Endothelial cell of umbilical vein (primary cell): ENCODE measurements at regions not wholly inside any gene's neighbourhood (a gene's known extent, or its start where the extent isn't known, plus 50 kb on each side); places are given as distances from the start of the nearest gene placed in this dataset.

Experiments used
- BruUV-seq: library from RNA; stranded (reverse); fragments of 400-500 nt; replicated peaks from 2 replicates; lab custom pipeline; 2021; lab: Mats Ljungman, UMichigan
- CTCF ChIA-PET: fragments of 300-600, 350-600 bp; sonication (Branson Sonifier 250); formaldehyde crosslinking; loops from one replicate; lab custom pipeline; 2021; ENCODE audit warnings: antibody characterized with exemption, inconsistent platforms; lab: Charles Lee
- POLR2A ChIA-PET: fragments of 300-600, 350-600 bp; sonication (Branson Sonifier 250); formaldehyde crosslinking; loops from one replicate; lab custom pipeline; 2021; ENCODE audit warnings: antibody characterized with exemption, inconsistent platforms; lab: Charles Lee
- DNase-seq: peaks from one replicate; pipeline ENCODE4 v3.0.0-alpha.2; 2011; ENCODE audit warnings: low read depth, low spot score
- FAIRE-seq: peaks from 2 replicates; lab custom pipeline; 2011; peaks lifted over from hg19 to GRCh38; lab: Jason Lieb, UNC
- H2AFZ ChIP-seq: 2 replicates; pipeline ENCODE4 v1.6.0; 2012; ENCODE audit warnings: low read depth, low read length, control low read depth, inconsistent platforms
- H3K27ac ChIP-seq: 2 replicates; pipeline ENCODE4 v1.5.1; 2011; ENCODE audit warnings: low read depth, mild to moderate bottlenecking, control low read depth, low read length, moderate library complexity; ENCODE audit not compliant: insufficient read depth
- H3K27me3 ChIP-seq, 2 experiments: 2 replicates each; pipeline versions ENCODE4 v1.6.0 to v1.6.1; 2011; ENCODE audit warnings: low read length in 2 of 2, mixed read lengths in 1 of 2; ENCODE audit not compliant: control insufficient read depth in 2 of 2, insufficient read depth in 2 of 2
- H3K36me3 ChIP-seq, 2 experiments: 2 replicates in 1 of 2; 3 replicates in 1 of 2; pipeline ENCODE4 v1.5.1; 2011; ENCODE audit warnings: low read length in 2 of 2, mild to moderate bottlenecking in 1 of 2, moderate library complexity in 1 of 2; ENCODE audit not compliant: control insufficient read depth in 2 of 2, insufficient read depth in 2 of 2; ENCODE audit errors: extremely low read depth in 1 of 2
- H3K4me1 ChIP-seq: 3 replicates; pipeline ENCODE4 v1.5.1; 2011; ENCODE audit warnings: mild to moderate bottlenecking, low read length; ENCODE audit not compliant: control insufficient read depth, insufficient read depth; ENCODE audit errors: extremely low read depth
- H3K4me2 ChIP-seq: 2 replicates; pipeline ENCODE4 v1.6.1; 2011; ENCODE audit warnings: low read length, control low read depth, mixed read lengths; ENCODE audit not compliant: insufficient read depth
- H3K4me3 ChIP-seq, 3 experiments: fragments of 200-600 bp in 1 of 3; sonication (generic), shearing (Covaris generic) in 1 of 3; replicated peaks in 1 of 3; 2 replicates each; pipeline ENCODE4 v1.5.1; 2011 to 2016; ENCODE audit warnings: control low read depth in 3 of 3, low read length in 3 of 3, mild to moderate bottlenecking in 2 of 3, inconsistent platforms in 1 of 3, low read depth in 1 of 3, moderate library complexity in 1 of 3; ENCODE audit not compliant: insufficient read depth in 1 of 3
- H3K79me2 ChIP-seq: 2 replicates; pipeline ENCODE4 v1.6.0; 2012; ENCODE audit warnings: low read length, inconsistent platforms; ENCODE audit not compliant: control insufficient read depth, insufficient read depth
- H3K9ac ChIP-seq: replicated peaks from 2 replicates; pipeline ENCODE3; 2011; ENCODE audit warnings: low read length, control low read depth; ENCODE audit not compliant: insufficient read depth; ENCODE audit errors: extremely low read depth
- H3K9me1 ChIP-seq: replicated peaks from 3 replicates; pipeline ENCODE4 v1.6.0; 2011; ENCODE audit warnings: mild to moderate bottlenecking, low read length; ENCODE audit not compliant: control insufficient read depth, insufficient read depth; ENCODE audit errors: extremely low read depth
- H3K9me3 ChIP-seq: replicated peaks from 2 replicates; pipeline ENCODE4 v1.5.1; 2012; ENCODE audit warnings: low read length, inconsistent platforms; ENCODE audit not compliant: control insufficient read depth, insufficient read depth
- H4K20me1 ChIP-seq: replicated peaks from 2 replicates; pipeline ENCODE3; 2011; ENCODE audit warnings: mild to moderate bottlenecking, low read length; ENCODE audit not compliant: control insufficient read depth, insufficient read depth; ENCODE audit errors: extremely low read depth
- EZH2 ChIP-seq: IDR thresholded peaks from 2 replicates; pipeline ENCODE4 v1.6.1; 2012; ENCODE audit warnings: borderline replicate concordance, low read depth, mild to moderate bottlenecking, moderate library complexity, low read length, inconsistent platforms; ENCODE audit not compliant: severe bottlenecking
- FOS ChIP-seq: IDR thresholded peaks from 2 replicates; pipeline ENCODE4 v1.6.1; 2011; ENCODE audit warnings: mild to moderate bottlenecking, low read length, moderate library complexity, borderline replicate concordance; ENCODE audit not compliant: insufficient read depth
- GATA2 ChIP-seq: IDR thresholded peaks from 2 replicates; pipeline ENCODE4 v1.7.0; 2011; ENCODE audit warnings: low read depth, mild to moderate bottlenecking, moderate library complexity, mixed read lengths, low read length; ENCODE audit not compliant: insufficient read length, insufficient read depth
- JUN ChIP-seq: IDR thresholded peaks from 2 replicates; pipeline ENCODE4 v1.6.1; 2011; ENCODE audit warnings: borderline replicate concordance, low read depth; ENCODE audit not compliant: insufficient read length, insufficient read depth
- MYC ChIP-seq: IDR thresholded peaks from one replicate; pipeline ENCODE4 v1.6.1; 2011; ENCODE audit warnings: mild to moderate bottlenecking, low read depth, low read length
- POLR2A ChIP-seq: IDR thresholded peaks from 2 replicates; pipeline ENCODE4 v1.6.1; 2012; ENCODE audit warnings: low read depth, mild to moderate bottlenecking, control low read depth, low read length
- POLR2AphosphoS5 ChIP-seq: IDR thresholded peaks from 2 replicates; pipeline ENCODE4 v1.6.1; 2012; ENCODE audit warnings: low read depth, mild to moderate bottlenecking, control low read depth, low read length, moderate library complexity; ENCODE audit not compliant: insufficient read depth
- dilution Hi-C: fragments of 300-500 bp; cut with MboI; formaldehyde crosslinking; loops from one replicate; pipeline ENCODE4 v1.15.0; 2019; ENCODE audit warnings: low sequenced_read_pairs; ENCODE audit not compliant: extremely low pct_ligation_motif_present
- intact Hi-C: fragments of 100-400 bp; cut with micrococcal nuclease; formaldehyde crosslinking; loops from one replicate; pipeline ENCODE4 v1.10.0; 2022
- TF ChIP-seq, protein P1 (sequence below), 2 donors: IDR thresholded peaks; 1 replicate in 1 of 2; 2 replicates in 1 of 2; pipeline ENCODE4 v1.5.1; 2011; ENCODE audit warnings: low read length in 2 of 2, mild to moderate bottlenecking in 2 of 2, moderate library complexity in 2 of 2, control low read depth in 1 of 2, inconsistent platforms in 1 of 2, low read depth in 1 of 2; ENCODE audit not compliant: insufficient read depth in 1 of 2; ENCODE audit errors: extremely low read depth in 1 of 2
- TF ChIP-seq, protein P2 (sequence below): IDR thresholded peaks from 2 replicates; pipeline ENCODE4 v1.6.1; 2011; ENCODE audit not compliant: insufficient read depth, insufficient read length

DNA sequence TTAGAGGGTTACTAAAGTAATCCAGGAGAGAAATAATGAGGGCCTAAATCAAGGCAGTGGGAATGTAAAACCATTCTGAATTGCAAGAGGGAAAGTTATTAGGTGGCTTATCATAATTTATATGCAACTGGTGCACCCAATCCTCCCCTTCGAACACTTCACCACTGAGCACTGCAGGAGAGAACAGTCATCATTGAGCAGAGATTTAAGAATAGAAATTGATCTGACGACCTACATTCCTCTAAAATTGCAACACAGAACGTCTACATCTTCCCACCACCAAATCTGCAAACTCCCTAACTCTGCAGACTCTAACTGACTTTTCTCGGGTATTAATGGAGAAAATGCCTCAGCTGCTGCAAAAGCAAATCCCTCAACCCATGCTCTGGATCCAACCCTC, 138.5 kb upstream of the CDH20 start:
- H3K4me3 ChIP-seq, result no peak overlapping the region
- FAIRE-seq (no peak), DNase-seq (no peak)
- H3K9me1 ChIP-seq, result no peaks in the 10 kb centered on the region
- H2AFZ ChIP-seq, result no peak overlapping the region
- dilution Hi-C loops, result no loop called here
- H3K9ac ChIP-seq, result no peak overlapping the region
- H3K27me3 ChIP-seq, result no peaks in the 10 kb centered on the region
- H4K20me1 ChIP-seq, result no peaks in the 10 kb centered on the region
- TF ChIP-seq GATA2, result no peak
- ChIA-PET CTCF (no interaction called here), POLR2A (no interaction called here)
- no TSS peak for BruUV-seq
- intact Hi-C loops, result no loop called here
- H3K36me3 ChIP-seq, result no peaks in the 10 kb centered on the region
- no peaks in the 10 kb centered on the region for H3K4me1 ChIP-seq
- no peak overlapping the region for H3K27ac ChIP-seq
- no peak overlapping the region for H3K4me2 ChIP-seq
- no peaks in the 10 kb centered on the region for H3K9me3 ChIP-seq
- H3K79me2 ChIP-seq, result no peaks in the 10 kb centered on the region

DNA sequence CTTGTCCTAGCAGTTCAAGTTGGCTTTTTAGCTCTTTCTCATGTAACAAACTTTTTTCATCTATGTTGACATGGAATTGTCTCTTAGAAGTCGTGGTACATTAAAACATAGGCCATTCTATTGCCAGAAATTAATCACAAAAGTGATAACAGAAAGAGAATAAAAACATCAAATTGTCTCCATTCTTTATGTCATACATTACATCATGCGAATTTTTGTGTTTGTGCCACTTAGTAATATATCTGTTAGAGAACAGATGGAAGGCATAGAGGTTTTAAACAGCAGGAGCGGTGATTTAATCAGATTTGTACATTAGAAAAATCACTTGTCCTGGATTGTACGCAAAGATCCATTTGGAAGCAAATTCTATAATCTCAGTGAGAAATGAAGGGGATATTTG, 136.5 kb upstream of the CDH20 start:
- POLR2A ChIA-PET, result no interaction called here

More for the DNA sequence above, 136.5 kb upstream of the CDH20 start:
- CTCF ChIA-PET, result interaction anchor here (1.2 to 2.0 kb wide), 2 partner anchors 160 to 388 kb away, joined by 3 to 8 read pairs; no protein-coding TSS in a partner anchor
- dilution Hi-C loops, result no loop called here
- no TSS peak for BruUV-seq
- Histone ChIP-seq H3K9ac (no peak overlapping the region), H3K4me1 (no peaks in the 10 kb centered on the region), H3K9me1 (no peaks in the 10 kb centered on the region), H3K27me3 (no peaks in the 10 kb centered on the region), H3K4me2 (no peak overlapping the region), H3K36me3 (no peaks in the 10 kb centered on the region), H3K79me2 (no peaks in the 10 kb centered on the region), H4K20me1 (no peaks in the 10 kb centered on the region), H3K4me3 (no peak overlapping the region), H2AFZ (no peak overlapping the region), H3K9me3 (no peaks in the 10 kb centered on the region), H3K27ac (no peak overlapping the region)
- intact Hi-C loops, result no loop called here
- DNase-seq (no peak), FAIRE-seq (no peak)
- no peak for TF ChIP-seq POLR2A
- no peak for TF ChIP-seq MYC
- TF ChIP-seq JUN, result no peak
- no peak for TF ChIP-seq EZH2
- TF ChIP-seq FOS, result no peak
- TF ChIP-seq, protein P1, sequence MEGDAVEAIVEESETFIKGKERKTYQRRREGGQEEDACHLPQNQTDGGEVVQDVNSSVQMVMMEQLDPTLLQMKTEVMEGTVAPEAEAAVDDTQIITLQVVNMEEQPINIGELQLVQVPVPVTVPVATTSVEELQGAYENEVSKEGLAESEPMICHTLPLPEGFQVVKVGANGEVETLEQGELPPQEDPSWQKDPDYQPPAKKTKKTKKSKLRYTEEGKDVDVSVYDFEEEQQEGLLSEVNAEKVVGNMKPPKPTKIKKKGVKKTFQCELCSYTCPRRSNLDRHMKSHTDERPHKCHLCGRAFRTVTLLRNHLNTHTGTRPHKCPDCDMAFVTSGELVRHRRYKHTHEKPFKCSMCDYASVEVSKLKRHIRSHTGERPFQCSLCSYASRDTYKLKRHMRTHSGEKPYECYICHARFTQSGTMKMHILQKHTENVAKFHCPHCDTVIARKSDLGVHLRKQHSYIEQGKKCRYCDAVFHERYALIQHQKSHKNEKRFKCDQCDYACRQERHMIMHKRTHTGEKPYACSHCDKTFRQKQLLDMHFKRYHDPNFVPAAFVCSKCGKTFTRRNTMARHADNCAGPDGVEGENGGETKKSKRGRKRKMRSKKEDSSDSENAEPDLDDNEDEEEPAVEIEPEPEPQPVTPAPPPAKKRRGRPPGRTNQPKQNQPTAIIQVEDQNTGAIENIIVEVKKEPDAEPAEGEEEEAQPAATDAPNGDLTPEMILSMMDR (IDR thresholded peaks at IDR 0.05; ENCODE audit: extremely low read depth in 1 of 2, insufficient read depth in 1 of 2, low read depth in 1 of 2, low read length in 2 of 2), result no peak
- TF ChIP-seq GATA2, result no peak
- TF ChIP-seq POLR2AphosphoS5, result no peak
- TF ChIP-seq, protein P2, sequence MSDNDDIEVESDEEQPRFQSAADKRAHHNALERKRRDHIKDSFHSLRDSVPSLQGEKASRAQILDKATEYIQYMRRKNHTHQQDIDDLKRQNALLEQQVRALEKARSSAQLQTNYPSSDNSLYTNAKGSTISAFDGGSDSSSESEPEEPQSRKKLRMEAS, result no peak
